Naive thymus-derived CD4-positive, alpha-beta T cell (primary cell): ENCODE measurements at regions not wholly inside any gene's neighbourhood (a gene's known extent, or its start where the extent isn't known, plus 50 kb on each side); places are given as distances from the start of the nearest gene placed in this dataset.

Source experiments
- ATAC-seq: fragments of 150-1000 bp; cut with Tn5 transposase; 2 replicates; pipeline ENCODE4 v1.10.0; 2021; ENCODE audit warnings: mild to moderate bottlenecking, moderate library complexity
- CTCF ChIA-PET: fragments of 350-600 bp; sonication (Branson Sonifier 250); formaldehyde crosslinking; loops from one replicate; lab custom pipeline; 2021; ENCODE audit warnings: antibody characterized with exemption; lab: Charles Lee
- POLR2A ChIA-PET: fragments of 350-600 bp; sonication (Branson Sonifier 250); formaldehyde crosslinking; loops from one replicate; lab custom pipeline; 2021; ENCODE audit warnings: antibody characterized with exemption, inconsistent platforms; lab: Charles Lee
- DNase-seq, 9 donors: peaks; one replicate each; pipeline versions ENCODE4 v3.0.0 to v3.0.0-alpha.2; 2020 to 2022; ENCODE audit warnings: mixed read lengths in 1 of 9
- H3K27ac ChIP-seq: one replicate; pipeline ENCODE4 v1.7.0; 2013; ENCODE audit warnings: mild to moderate bottlenecking, low read depth, low read length, moderate library complexity
- H3K27me3 ChIP-seq, 2 donors: one replicate each; pipeline ENCODE4 v1.7.0; 2013; ENCODE audit warnings: low read length in 2 of 2, mild to moderate bottlenecking in 2 of 2, moderate library complexity in 2 of 2; ENCODE audit not compliant: control insufficient read depth in 2 of 2, insufficient read depth in 2 of 2
- H3K36me3 ChIP-seq, 3 experiments: 1 replicate in 2 of 3; 2 replicates in 1 of 3; pipeline ENCODE4 v1.7.0; 2013; ENCODE audit warnings: low read length in 3 of 3, mild to moderate bottlenecking in 3 of 3, moderate library complexity in 1 of 3; ENCODE audit not compliant: insufficient read depth in 3 of 3, control insufficient read depth in 2 of 3
- H3K4me1 ChIP-seq, 2 donors: one replicate each; pipeline ENCODE4 v1.7.0; 2013; ENCODE audit warnings: low read length in 2 of 2, mild to moderate bottlenecking in 2 of 2, moderate library complexity in 1 of 2; ENCODE audit not compliant: control insufficient read depth in 2 of 2, insufficient read depth in 2 of 2
- H3K4me3 ChIP-seq: 2 replicates; pipeline ENCODE4 v1.7.0; 2013; ENCODE audit warnings: mild to moderate bottlenecking, low read length
- H3K9me3 ChIP-seq, 3 experiments: 1 replicate in 2 of 3; 2 replicates in 1 of 3; pipeline ENCODE4 v1.7.0; 2013; ENCODE audit warnings: low read length in 3 of 3; ENCODE audit not compliant: control insufficient read depth in 2 of 3
- H3K27ac Mint-ChIP-seq, 9 donors: one replicate each; pipeline ENCODE4 v1.8.0; 2020 to 2022; ENCODE audit warnings: mixed read lengths in 9 of 9, mild to moderate bottlenecking in 8 of 9, moderate library complexity in 5 of 9, inconsistent platforms in 2 of 9
- H3K27me3 Mint-ChIP-seq, 5 donors: one replicate each; pipeline ENCODE4 v1.8.0; 2021 to 2022; ENCODE audit warnings: mixed read lengths in 5 of 5, mild to moderate bottlenecking in 1 of 5
- H3K36me3 Mint-ChIP-seq, 5 donors: one replicate each; pipeline ENCODE4 v1.8.0; 2020 to 2022; ENCODE audit warnings: mixed read lengths in 5 of 5, mild to moderate bottlenecking in 3 of 5, inconsistent platforms in 1 of 5
- H3K4me1 Mint-ChIP-seq, 7 donors: one replicate each; pipeline ENCODE4 v1.8.0; 2020 to 2022; ENCODE audit warnings: mixed read lengths in 7 of 7, mild to moderate bottlenecking in 3 of 7, inconsistent platforms in 1 of 7
- H3K4me3 Mint-ChIP-seq, 10 donors: one replicate each; pipeline ENCODE4 v1.8.0; 2020 to 2022; ENCODE audit warnings: mild to moderate bottlenecking in 10 of 10, mixed read lengths in 10 of 10, moderate library complexity in 6 of 10, inconsistent platforms in 2 of 10
- H3K9me3 Mint-ChIP-seq, 11 donors: one replicate each; pipeline ENCODE4 v1.8.0; 2020 to 2022; ENCODE audit warnings: mixed read lengths in 11 of 11, mild to moderate bottlenecking in 4 of 11, inconsistent platforms in 1 of 11, moderate library complexity in 1 of 11
- intact Hi-C, 2 donors: fragments of 100-400 bp; cut with micrococcal nuclease; formaldehyde crosslinking; loops; one replicate each; pipeline ENCODE4 v1.15.1; 2023

DNA sequence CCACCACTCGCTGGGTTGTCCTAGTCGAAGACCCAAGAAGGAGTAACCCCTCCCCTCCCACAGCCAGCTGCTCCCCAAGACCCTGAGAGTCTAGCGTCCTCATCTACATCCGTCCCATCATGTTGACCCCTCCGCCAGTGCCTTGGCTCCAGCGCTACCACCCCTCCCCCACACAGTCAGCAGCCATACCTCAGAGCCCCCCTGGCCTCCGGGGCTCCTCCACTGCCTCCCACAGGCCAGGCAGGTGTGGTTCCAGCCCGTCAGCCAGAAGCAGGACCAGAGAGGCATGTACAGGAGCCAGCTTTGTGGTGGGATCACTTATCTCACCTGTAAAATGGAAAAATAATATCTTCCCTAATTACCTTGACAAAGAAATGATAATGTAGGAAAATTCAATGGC, 51.5 kb upstream of the PHF21B start:
- no peak overlapping the region for H3K4me3 Mint-ChIP-seq
- peaks cover 0 to 11% (median 7%) of the 10 kb centered on the region in 7 donors for H3K4me1 Mint-ChIP-seq
- Histone ChIP-seq H3K36me3 (no peaks in the 10 kb centered on the region), H3K27me3 (no peaks in the 10 kb centered on the region), H3K4me3 (no peak overlapping the region), H3K27ac (no peak overlapping the region), H3K4me1 (no peaks in the 10 kb centered on the region), H3K9me3 (no peaks in the 10 kb centered on the region)
- ATAC-seq, result no peak
- no peak for DNase-seq
- ChIA-PET CTCF (no interaction called here), POLR2A (no interaction called here)
- H3K27me3 Mint-ChIP-seq, result peaks cover 0 to 18% (median 0%) of the 10 kb centered on the region in 5 donors
- no peaks in the 10 kb centered on the region for H3K36me3 Mint-ChIP-seq
- intact Hi-C loops, result no loop called here
- no peak overlapping the region for H3K27ac Mint-ChIP-seq
- H3K9me3 Mint-ChIP-seq, result no peaks in the 10 kb centered on the region

DNA sequence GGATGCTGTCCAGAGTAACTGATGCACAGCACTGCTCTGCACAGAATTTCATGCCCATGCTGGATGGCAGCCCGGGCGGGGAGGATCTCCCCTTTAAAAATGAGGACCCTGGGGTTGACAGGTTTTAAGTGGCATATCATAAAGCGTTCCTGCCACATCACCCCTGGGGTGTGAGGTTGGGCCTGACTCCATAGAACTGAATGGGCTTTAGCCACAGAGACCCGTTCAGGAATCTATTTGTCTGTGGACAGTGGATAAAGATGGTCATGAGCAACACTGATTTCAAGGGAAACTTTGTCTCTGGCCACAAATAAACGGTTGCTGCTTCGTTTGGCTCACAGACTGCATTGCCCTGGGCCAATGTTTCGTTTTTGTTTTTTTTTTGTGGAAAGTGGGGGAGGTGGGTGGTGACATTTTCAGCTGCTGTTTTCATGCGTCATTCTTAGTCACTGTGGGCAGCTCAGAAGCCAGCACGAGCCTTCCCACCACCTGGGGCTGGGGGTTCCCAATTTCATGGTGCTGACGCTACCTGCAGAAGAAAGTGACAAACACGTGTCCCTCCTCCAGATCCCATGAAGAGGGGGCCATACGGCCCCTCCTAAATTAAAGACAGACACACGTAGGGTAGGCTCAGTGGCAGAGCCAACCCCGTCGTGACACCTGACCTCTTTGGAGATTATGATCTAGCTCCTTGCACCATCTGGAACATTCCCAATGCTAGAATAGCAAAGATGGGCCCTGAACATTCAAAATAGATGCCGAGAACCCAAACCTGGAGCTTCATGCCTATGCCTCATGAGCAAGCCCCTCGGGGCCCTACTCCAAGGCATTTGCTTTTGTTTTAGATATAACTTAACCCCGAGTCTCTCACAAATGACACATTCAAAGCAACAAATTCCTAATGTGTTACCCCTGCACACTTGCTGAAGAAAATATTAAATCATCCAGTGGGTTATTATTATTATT, 54.8 kb upstream of the PHF21B start:
- H3K4me1 ChIP-seq, result no peaks in the 10 kb centered on the region
- ChIA-PET POLR2A (no interaction called here), CTCF (no interaction called here)
- ATAC-seq (peak; percentile 26), DNase-seq (peak in 2 of 9 donors; percentile 17 to 67)
- Mint-ChIP-seq H3K9me3 (peaks cover 0 to 10% (median 2%) of the 10 kb centered on the region in 11 donors), H3K27ac (peak overlapping the region in 2 of 9 donors; percentile 19 to 59), H3K27me3 (peaks cover 0 to 14% (median 0%) of the 10 kb centered on the region in 5 donors), H3K4me1 (peaks cover 0 to 7% (median 0%) of the 10 kb centered on the region in 7 donors), H3K36me3 (peaks cover 0 to 7% (median 0%) of the 10 kb centered on the region in 5 donors), H3K4me3 (peak overlapping the region in 1 of 10 donors; percentile 17)
- no peak overlapping the region for H3K27ac ChIP-seq
- H3K27me3 ChIP-seq, result no peaks in the 10 kb centered on the region
- H3K4me3 ChIP-seq, result no peak overlapping the region
- intact Hi-C loops, result no loop called here
- H3K36me3 ChIP-seq, result no peaks in the 10 kb centered on the region
- H3K9me3 ChIP-seq, result no peaks in the 10 kb centered on the region

DNA sequence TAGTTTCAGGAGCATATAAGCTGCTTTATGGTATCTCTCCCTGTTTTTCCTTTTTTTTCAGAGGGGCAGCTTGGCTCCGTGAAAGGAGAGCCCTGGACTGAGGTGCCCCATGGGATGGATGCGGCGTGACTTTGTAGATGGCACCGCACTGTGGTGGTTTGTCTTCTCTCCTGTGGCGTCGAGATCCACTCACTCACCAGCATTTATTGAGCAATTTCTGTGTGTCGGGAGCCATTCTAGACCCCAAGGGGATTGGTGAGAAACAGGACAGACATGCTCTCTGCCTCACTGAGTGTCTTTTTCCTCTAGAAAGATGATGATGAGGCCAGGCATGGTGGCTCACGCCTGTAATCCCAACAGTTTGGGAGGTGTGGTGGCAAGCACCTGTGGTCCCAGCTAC, 55.9 kb upstream of the PHF21B start:
- CTCF ChIA-PET, result no interaction called here
- Histone ChIP-seq H3K4me1 (no peaks in the 10 kb centered on the region), H3K27ac (no peak overlapping the region)

DNA sequence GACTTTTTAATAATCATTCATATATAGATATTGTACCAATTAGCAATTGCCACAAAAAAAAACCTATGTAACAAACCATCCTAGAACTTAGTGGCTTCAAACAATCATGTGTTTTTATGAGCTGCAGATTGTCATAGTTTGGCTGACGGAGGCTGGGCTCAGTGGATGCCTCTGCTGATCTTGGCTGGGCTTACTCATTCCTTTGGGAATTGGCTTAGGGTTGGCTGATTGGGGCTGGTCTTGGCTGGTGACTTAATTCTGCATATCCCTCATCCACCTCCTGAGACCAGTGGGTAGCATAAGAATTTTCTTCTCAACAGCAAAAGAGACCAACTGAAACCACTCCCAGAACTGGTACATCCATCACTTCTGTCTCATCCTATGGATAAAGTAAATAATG, 57.9 kb upstream of the PHF21B start:
- Histone ChIP-seq H3K27me3 (no peaks in the 10 kb centered on the region), H3K4me3 (no peak overlapping the region), H3K9me3 (no peaks in the 10 kb centered on the region), H3K36me3 (no peaks in the 10 kb centered on the region), H3K27ac (no peak overlapping the region), H3K4me1 (no peaks in the 10 kb centered on the region)
- intact Hi-C loops, result no loop called here
- DNase-seq (no peak), ATAC-seq (no peak)
- CTCF ChIA-PET, result no interaction called here
- Mint-ChIP-seq H3K36me3 (peaks cover 0 to 7% (median 0%) of the 10 kb centered on the region in 5 donors), H3K4me1 (peaks cover 0 to 7% (median 0%) of the 10 kb centered on the region in 7 donors), H3K27ac (no peak overlapping the region), H3K4me3 (no peak overlapping the region), H3K27me3 (peaks cover 7 to 30% (median 14%) of the 10 kb centered on the region in 5 donors), H3K9me3 (peaks cover 0 to 10% (median 2%) of the 10 kb centered on the region in 11 donors)
- POLR2A ChIA-PET, result no interaction called here

More for the DNA sequence above, 55.9 kb upstream of the PHF21B start:
- Histone ChIP-seq H3K4me3 (no peak overlapping the region), H3K9me3 (no peaks in the 10 kb centered on the region), H3K27me3 (no peaks in the 10 kb centered on the region), H3K36me3 (no peaks in the 10 kb centered on the region)
- intact Hi-C loops, result no loop called here
- Mint-ChIP-seq H3K9me3 (peaks cover 0 to 10% (median 2%) of the 10 kb centered on the region in 11 donors), H3K4me3 (no peak overlapping the region), H3K27me3 (peaks cover 0 to 14% (median 0%) of the 10 kb centered on the region in 5 donors), H3K36me3 (peaks cover 0 to 7% (median 0%) of the 10 kb centered on the region in 5 donors), H3K4me1 (peaks cover 0 to 7% (median 0%) of the 10 kb centered on the region in 7 donors), H3K27ac (no peak overlapping the region)
- ATAC-seq (no peak), DNase-seq (no peak)
- POLR2A ChIA-PET, result no interaction called here

DNA sequence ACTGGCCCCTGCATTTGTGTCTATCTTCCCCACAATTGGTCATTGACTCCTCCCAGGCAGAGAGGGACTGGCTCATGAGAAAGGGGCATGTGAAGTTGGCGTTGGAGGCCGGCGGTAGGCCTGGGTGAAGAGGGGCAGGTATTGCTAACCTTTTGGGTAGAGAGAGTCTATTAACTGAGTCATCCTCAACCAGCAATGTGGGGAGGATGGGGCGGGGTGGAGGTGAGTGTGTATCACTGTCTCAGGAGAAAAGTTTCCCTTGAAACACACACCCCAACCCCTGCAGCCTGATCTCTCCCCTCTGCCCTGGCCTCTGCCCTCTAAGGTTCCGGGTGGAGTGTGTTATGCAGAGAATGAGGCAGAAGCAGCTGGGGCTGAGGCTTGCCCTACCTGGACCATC, 60.1 kb upstream of the PHF21B start:
- Mint-ChIP-seq H3K4me3 (no peak overlapping the region), H3K4me1 (peaks cover 0 to under 1% (median 0%) of the 10 kb centered on the region in 7 donors), H3K27me3 (peaks cover 18 to 28% (median 24%) of the 10 kb centered on the region in 5 donors), H3K9me3 (peaks cover 0 to 10% (median 2%) of the 10 kb centered on the region in 11 donors), H3K27ac (no peak overlapping the region), H3K36me3 (peaks cover 0 to 7% (median 0%) of the 10 kb centered on the region in 5 donors)
- intact Hi-C loops, result no loop called here
- CTCF ChIA-PET, result no interaction called here
- no peak overlapping the region for H3K27ac ChIP-seq
- no peaks in the 10 kb centered on the region for H3K4me1 ChIP-seq
- ATAC-seq (no peak), DNase-seq (no peak)
- H3K27me3 ChIP-seq, result no peaks in the 10 kb centered on the region
- H3K4me3 ChIP-seq, result no peak overlapping the region
- H3K36me3 ChIP-seq, result no peaks in the 10 kb centered on the region
- POLR2A ChIA-PET, result no interaction called here
- H3K9me3 ChIP-seq, result no peaks in the 10 kb centered on the region

DNA sequence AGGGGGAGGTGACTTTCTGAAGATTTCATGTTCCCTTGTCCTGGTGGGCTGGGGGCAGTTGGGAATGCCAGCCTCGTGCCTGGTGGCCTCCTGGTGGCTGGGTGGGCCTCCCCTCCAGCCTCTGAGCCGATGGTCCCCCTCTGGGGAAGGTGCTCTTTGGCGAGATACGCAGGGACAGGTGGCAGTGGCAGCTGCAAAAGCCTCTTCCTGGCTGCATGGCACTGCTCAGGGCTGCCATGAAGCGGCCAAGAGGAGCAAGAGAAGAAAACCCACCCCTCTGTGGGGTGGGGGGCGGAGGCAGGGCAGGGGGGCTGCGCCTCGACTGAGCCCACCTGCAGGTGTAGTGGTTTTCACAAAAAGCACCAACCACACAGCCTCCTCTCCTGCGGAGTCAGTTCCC, 61.8 kb upstream of the PHF21B start:
- no peaks in the 10 kb centered on the region for H3K36me3 ChIP-seq
- no peak for ATAC-seq
- H3K4me1 ChIP-seq, result no peaks in the 10 kb centered on the region
- Mint-ChIP-seq H3K9me3 (peaks cover 0 to 10% (median 2%) of the 10 kb centered on the region in 11 donors), H3K4me1 (no peaks in the 10 kb centered on the region), H3K27me3 (peaks cover 26 to 39% (median 32%) of the 10 kb centered on the region in 5 donors), H3K27ac (no peak overlapping the region), H3K36me3 (peaks cover 0 to 7% (median 0%) of the 10 kb centered on the region in 5 donors), H3K4me3 (no peak overlapping the region)
- DNase-seq, result no peak
- no peaks in the 10 kb centered on the region for H3K27me3 ChIP-seq
- CTCF ChIA-PET, result no interaction called here
- no peak overlapping the region for H3K4me3 ChIP-seq
- H3K9me3 ChIP-seq, result no peaks in the 10 kb centered on the region
- H3K27ac ChIP-seq, result no peak overlapping the region
- POLR2A ChIA-PET, result no interaction called here
- intact Hi-C loops, result no loop called here
